Astrocyte of the cerebellum (primary cell): ENCODE measurements at regions not wholly inside any gene's neighbourhood (a gene's known extent, or its start where the extent isn't known, plus 50 kb on each side); places are given as distances from the start of the nearest gene placed in this dataset.

Experiments
- DNase-seq: peaks from one replicate; pipeline ENCODE4 v3.0.0-alpha.2; 2011; ENCODE audit warnings: low read depth
- H3K4me3 ChIP-seq: 2 replicates; pipeline ENCODE4 v1.5.1; 2011; ENCODE audit warnings: mild to moderate bottlenecking, low read depth, low read length, moderate library complexity
- CTCF ChIP-seq: IDR thresholded peaks from 2 replicates; pipeline ENCODE4 v1.5.1; 2012; ENCODE audit warnings: low read length, low read depth, moderate library complexity, mild to moderate bottlenecking; ENCODE audit errors: missing control alignments
- in situ Hi-C: cut with HindIII; loops from 2 replicates; pipeline ENCODE4 v1.10.0; 2017; ENCODE audit warnings: low sequenced_read_pairs

DNA sequence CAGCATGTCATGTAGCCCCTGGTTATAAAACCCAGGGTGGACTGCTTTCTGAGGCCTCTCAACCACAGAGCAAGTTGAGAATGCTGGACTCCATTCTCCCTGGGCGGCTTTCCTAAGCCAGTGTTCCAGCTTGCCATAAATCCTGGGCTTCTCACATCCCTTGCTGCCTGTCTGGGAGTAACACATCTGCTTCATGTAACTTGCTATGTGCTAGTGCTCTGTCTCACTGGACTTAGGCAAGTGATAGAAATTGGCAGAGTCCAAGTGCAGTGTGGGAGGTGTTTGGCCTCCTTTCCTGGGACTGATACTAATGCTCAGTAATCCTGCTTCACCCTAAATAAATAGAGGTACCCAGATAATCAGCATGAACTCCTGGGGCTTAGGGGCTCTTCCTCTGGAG, 277.1 kb upstream of the POM121L12 start:
- in situ Hi-C loops = no loop called here
- DNase-seq = no peak
- H3K4me3 ChIP-seq = no peak overlapping the region
- TF ChIP-seq CTCF = no peak

DNA sequence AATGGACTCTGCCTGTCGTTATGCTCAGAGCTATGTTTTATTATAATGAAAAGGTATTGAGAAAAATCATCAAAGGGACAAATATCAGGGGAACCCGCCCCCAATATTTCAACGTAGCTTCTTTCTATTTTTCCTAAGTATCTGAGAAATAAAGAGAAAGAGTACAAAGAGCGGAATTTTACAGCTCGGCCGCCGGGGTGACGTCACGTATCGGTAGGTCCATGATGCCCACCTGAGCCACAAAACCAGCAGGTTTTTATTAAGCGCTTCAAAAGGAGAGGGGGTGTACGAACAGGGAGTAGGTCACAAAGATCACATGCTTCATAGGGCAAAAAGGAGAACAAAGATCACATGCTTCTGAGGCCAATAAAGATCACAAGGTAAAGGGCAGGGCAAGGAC, 281.6 kb upstream of the POM121L12 start:
- TF ChIP-seq CTCF = no peak
- in situ Hi-C loops = no loop called here
- H3K4me3 ChIP-seq = no peak overlapping the region
- no peak for DNase-seq

DNA sequence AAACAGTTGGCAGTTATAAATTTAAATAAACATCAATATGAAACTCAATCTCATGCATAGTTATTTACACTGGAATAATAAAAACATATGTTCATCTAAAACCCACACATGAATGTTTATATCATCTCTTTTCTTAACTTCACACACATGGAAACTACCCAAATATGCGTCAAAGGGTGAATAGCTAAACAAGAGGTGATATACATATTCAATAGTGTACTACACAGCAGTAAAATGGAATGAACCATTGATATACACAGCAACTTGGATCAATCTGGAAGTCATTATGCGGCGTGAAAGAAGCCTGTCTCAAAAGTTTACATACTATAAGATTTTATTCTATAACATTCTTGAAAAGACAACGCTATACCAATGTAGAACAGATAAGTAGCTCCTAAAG, 282.5 kb upstream of the POM121L12 start:
- in situ Hi-C loops = no loop called here
- TF ChIP-seq CTCF = no peak
- no peak overlapping the region for H3K4me3 ChIP-seq
- no peak for DNase-seq

GRCh38 chr7:52749880-52750279, 285.6 kb upstream of the POM121L12 start:
- H3K4me3 ChIP-seq = no peak overlapping the region
- in situ Hi-C loops = no loop called here
- no peak for TF ChIP-seq CTCF
- DNase-seq = no peak

- no peak for TF ChIP-seq CTCF
- DNase-seq = no peak
- no peak overlapping the region for H3K4me3 ChIP-seq
- in situ Hi-C loops = no loop called here
Observed at GRCh38 chr7:52747817-52748216, 287.6 kb upstream of the POM121L12 start.

DNA sequence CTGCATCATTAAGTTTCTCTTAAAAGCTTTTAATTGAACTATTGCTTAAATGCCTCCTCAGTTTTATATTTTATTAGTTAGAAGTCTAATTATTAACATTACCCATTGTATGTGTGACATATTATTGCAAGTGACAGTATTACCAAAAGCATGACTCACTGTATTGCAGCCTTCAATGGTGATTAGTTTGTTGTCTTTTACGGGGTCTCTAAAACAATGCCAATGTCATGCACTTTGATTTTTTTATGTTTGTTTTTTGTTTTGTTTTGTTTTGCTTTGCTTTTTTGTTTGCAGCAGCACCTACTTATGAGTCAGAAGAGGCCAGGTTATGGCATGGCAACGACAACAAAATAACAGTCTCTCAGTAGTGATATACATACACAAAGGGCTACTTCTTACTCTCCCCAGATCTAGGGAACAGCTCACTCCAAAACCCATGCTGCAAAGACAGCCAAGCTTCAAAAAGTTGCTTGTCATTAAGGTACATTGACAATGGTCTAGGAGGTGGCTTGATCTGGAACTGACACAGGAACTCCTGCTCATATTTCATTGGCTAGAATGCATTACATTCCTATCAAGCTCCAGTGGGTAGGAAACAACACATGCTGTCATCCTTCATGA, 293.7 kb upstream of the POM121L12 start:
- no peak for DNase-seq
- TF ChIP-seq CTCF = no peak
- H3K4me3 ChIP-seq = no peak overlapping the region
- in situ Hi-C loops = no loop called here
